ENCODE measurements at regions not wholly inside any gene's neighbourhood (a gene's known extent, or its start where the extent isn't known, plus 50 kb on each side); places are given as distances from the start of the nearest gene placed in this dataset.

GRCh38 chr14:101055776-101056374 is 152.4 kb upstream of the RTL1 start:
- H4K20me1 ChIP-seq (ENCODE audit: insufficient read depth, low read length): peaks cover 18% of the 10 kb centered on the region

More at GRCh38 chr14:101055776-101056374, 152.4 kb upstream of the RTL1 start:
- Histone ChIP-seq H2BK120ac (ENCODE audit: low read depth, low read length) (no peak overlapping the region), H3K56ac (ENCODE audit: extremely low read depth, insufficient read depth, low read length) (no peak overlapping the region), H2AFZ (replicated peaks; ENCODE audit: low read length, poor library complexity) (peak overlapping the region; percentile 28), H3K27ac (ENCODE audit: insufficient read depth, low read length) (no peak overlapping the region), H3K14ac (replicated peaks; ENCODE audit: low read depth, low read length) (peak overlapping the region; percentile 46; the same call in 1 of the 2 replicates), H3K23ac (ENCODE audit: low read depth, low read length) (no peak overlapping the region), H3K18ac (ENCODE audit: low read depth, low read length) (no peak overlapping the region; the same call in 1 of the 2 replicates), H3K4me3 (ENCODE audit: insufficient read depth, low read depth, low read length) (no peak overlapping the region), H3K79me1 (ENCODE audit: low read depth in 1 of 2, low read length in 2 of 2) (peaks cover 6 to 47% of the 10 kb centered on the region in 2 experiments; a peak in 3 of 4 replicates), H3K4me1 (ENCODE audit: control insufficient read depth, insufficient read depth, low read length) (peaks cover 11% of the 10 kb centered on the region; the same call in 1 of the 2 replicates), H3K4ac (ENCODE audit: low read depth, low read length) (no peak overlapping the region), H3K4me2 (ENCODE audit: low read depth, low read length) (no peak overlapping the region), H2BK20ac (ENCODE audit: low read depth, low read length) (peak overlapping the region; percentile 9; the same call in 1 of the 2 replicates), H2AK9ac (replicated peaks; ENCODE audit: low read depth, low read length, poor library complexity) (no peak overlapping the region), H3K27me3 (ENCODE audit: control insufficient read depth, insufficient read depth, low read length) (no peaks in the 10 kb centered on the region), H2BK15ac (ENCODE audit: low read depth, low read length) (no peak overlapping the region), H2BK5ac (ENCODE audit: low read depth, low read length, poor library complexity, severe bottlenecking) (peak overlapping the region; percentile 62), H3K36me3 (ENCODE audit: control insufficient read depth, insufficient read depth, low read length) (peaks cover 76% of the 10 kb centered on the region), H2AK5ac (ENCODE audit: low read depth, low read length) (peak overlapping the region; percentile 42; the same call in 1 of the 2 replicates), H4K8ac (ENCODE audit: low read depth in 2 of 2, low read length in 2 of 2) (no peak overlapping the region), H3K9ac (ENCODE audit: low read depth, low read length) (no peak overlapping the region), H4K5ac (ENCODE audit: low read depth, low read length) (no peak overlapping the region), H4K91ac (ENCODE audit: insufficient read depth, low read depth, low read length) (peak overlapping the region; percentile 18; the same call in 1 of the 2 replicates), H3K9me3 (ENCODE audit: control insufficient read depth, insufficient read depth, low read length) (no peaks in the 10 kb centered on the region), H3K9me1 (ENCODE audit: insufficient read depth, low read length) (peaks cover 22% of the 10 kb centered on the region)
- in situ Hi-C loops (cut with MboI; ENCODE audit: low sequenced_read_pairs): no loop called here
- dilution Hi-C loops (cut with HindIII; ENCODE audit: low sequenced_read_pairs, unreplicated experiment): no loop called here
- no TSS peak for BruUV-seq (replicated peaks)
- ChIA-PET CTCF (no interaction called here), POLR2A (ENCODE audit: unreplicated experiment) (no interaction called here)
- ATAC-seq (ENCODE audit: low read depth) (0 out of 2 replicates have a peak, but pooled peaks have one; percentile 3), DNase-seq (peak; percentile 61)
- WGBS, 2 experiments (ENCODE audit: extremely low coverage in 2 of 2, insufficient read length in 1 of 2): 92% methylated on average over 6 of the region's 12 CpGs; no CpG with 5 or more reads in 1 of the 2 experiments
- intact Hi-C loops (cut with micrococcal nuclease): no loop called here
- TF ChIP-seq RCOR1 (IDR thresholded peaks at IDR 0.05; ENCODE audit: insufficient replicate concordance, low read length): no peak
- TF ChIP-seq RFX5 (IDR thresholded peaks at IDR 0.05; ENCODE audit: low read depth, low read length): no peak
- no peak for TF ChIP-seq SMC3 (IDR thresholded peaks at IDR 0.05; ENCODE audit: low read depth, low read length)
- TF ChIP-seq POLR2A (IDR thresholded peaks at IDR 0.05; ENCODE audit: low read depth, low read length): no peak
- TF ChIP-seq MAFK (IDR thresholded peaks at IDR 0.05; ENCODE audit: low read depth, low read length): no peak
- TF ChIP-seq NFE2L2 (IDR thresholded peaks at IDR 0.05; ENCODE audit: low read depth, low read length): no peak
- TF ChIP-seq BHLHE40 (IDR thresholded peaks at IDR 0.05; ENCODE audit: low read depth, low read length): no peak
- TF ChIP-seq FOS (IDR thresholded peaks at IDR 0.05; ENCODE audit: low read depth, low read length): no peak
- TF ChIP-seq USF2 (IDR thresholded peaks at IDR 0.05; ENCODE audit: low read depth, low read length): no peak
- no peak for TF ChIP-seq CEBPB (IDR thresholded peaks at IDR 0.05; ENCODE audit: low read depth, low read length)
- TF ChIP-seq CTCF (conservative IDR thresholded peaks at IDR 0.05; ENCODE audit: low read depth, low read length): no peak
- TF ChIP-seq CHD1 (IDR thresholded peaks at IDR 0.05; ENCODE audit: low read depth, low read length): no peak
- no peak for TF ChIP-seq MAZ (IDR thresholded peaks at IDR 0.05; ENCODE audit: borderline replicate concordance, low read depth, low read length)
